ENCODE measurements at regions not wholly inside any gene's neighbourhood (a gene's known extent, or its start where the extent isn't known, plus 50 kb on each side); places are given as distances from the start of the nearest gene placed in this dataset.
"Not testable (repeated sequence)": the region's sequence is repeated elsewhere in the genome, so short reads cannot be mapped to it uniquely, and the experiment has no call there.

DNA sequence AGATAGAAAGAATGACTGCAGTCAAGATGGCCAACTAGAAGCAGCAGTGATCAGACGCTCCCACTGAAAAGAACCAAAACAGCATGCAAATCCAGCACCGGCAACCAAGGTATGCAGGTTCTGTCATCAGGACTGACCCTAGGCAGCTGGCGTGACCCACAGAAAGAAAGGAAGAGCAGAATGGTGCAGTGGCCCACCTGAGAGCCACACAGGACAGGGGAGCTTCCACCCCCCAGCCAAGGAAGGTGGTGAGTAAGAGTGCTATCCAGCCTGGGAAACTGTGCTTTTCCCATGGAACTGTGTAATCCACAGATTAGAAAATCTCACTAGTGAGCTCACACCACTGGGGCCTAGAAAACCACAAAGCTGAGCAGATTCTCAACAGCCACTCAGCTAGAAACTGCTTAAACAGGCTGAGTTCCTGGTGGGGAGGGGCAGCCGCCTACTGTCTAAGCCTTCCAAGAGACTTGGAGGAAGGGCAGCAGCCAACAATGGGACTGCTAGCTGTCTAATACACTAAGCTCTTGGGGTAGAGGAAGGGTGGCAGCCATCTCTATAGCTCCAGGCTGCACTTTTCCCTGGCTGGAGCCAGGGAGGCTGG, 127.9 kb downstream of the EVA1A start:
- no peak for DNase-seq

GRCh38 chr2:75431763-75432162, 129.0 kb downstream of the EVA1A start:
- no peak for DNase-seq

DNA sequence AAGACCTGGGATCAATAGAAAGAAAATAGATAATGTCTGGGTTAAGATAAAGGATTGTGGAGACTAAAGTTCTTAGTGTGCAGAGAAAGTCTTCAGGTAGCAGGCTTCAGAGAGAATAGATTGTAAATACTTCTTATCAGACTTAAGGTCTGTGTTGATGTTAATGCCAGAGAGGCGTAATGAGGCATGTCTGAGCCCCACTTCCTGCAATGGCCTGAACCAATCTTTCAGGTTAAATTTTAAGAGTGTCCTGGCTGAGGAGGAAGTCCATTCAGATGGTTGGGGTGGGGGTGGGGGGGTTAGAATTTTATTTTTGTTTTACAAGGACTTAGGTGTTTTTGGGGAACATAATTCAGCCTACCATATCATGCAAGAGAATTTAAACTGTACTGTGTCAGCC, 129.5 kb downstream of the EVA1A start:
- no peak for DNase-seq

DNA sequence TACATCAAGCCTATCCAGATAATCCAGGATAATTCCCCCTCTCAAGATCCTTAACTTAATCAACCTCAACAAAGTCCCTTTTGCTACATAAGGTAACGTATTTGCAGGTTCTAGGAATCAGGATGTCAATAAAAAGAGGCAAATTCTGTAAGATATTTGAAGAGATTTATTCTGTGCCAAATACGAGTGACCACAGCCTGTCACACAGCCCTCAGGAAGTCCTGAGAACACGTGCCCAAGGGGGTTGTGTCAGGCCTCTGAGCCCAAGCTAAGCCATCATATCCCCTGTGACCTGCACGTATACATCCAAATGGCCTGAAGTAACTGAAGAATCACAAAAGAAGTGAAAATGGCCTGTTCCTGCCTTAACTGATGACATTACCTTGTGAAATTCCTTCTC, 130.3 kb downstream of the EVA1A start:
- not testable (repeated sequence) for DNase-seq

DNA sequence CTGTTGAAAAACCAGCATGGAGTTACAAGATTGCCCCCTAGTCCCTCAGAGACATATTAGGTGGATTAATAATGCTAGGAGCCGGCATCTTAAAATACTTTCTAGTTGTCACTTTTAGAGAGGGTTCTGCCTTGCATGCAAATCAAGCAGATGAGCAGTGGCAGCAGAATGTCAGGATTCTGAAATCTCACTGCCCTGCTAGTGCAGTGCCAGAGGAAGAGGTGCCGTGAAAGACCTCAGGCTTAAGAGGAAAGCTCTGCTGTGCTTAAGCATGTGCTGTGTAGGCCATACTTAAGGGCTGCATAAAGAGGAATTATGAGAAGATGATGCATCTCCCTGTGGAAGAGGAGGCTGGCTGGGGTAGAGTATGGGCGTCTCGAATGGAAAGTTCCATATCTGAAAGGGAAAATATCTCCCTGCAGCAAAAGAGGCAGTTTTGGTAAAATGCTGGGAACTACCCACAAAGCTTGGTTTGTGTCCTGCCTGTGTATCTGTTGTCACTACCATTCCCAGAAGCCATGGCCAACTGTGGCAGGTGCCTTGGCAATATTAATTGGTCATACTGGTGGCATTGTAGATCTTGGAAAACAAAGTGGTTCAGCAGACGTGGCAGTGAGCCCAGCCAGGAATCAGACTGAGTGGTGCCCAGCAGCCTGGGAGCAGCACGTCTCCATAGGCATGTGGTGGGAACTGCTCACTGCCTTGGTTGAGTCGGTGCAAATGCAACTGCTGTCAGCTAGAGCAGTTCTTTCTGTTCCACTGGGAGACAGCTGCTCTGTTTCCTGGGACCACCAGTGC, 131.9 kb downstream of the EVA1A start:
- DNase-seq: no peak

DNA sequence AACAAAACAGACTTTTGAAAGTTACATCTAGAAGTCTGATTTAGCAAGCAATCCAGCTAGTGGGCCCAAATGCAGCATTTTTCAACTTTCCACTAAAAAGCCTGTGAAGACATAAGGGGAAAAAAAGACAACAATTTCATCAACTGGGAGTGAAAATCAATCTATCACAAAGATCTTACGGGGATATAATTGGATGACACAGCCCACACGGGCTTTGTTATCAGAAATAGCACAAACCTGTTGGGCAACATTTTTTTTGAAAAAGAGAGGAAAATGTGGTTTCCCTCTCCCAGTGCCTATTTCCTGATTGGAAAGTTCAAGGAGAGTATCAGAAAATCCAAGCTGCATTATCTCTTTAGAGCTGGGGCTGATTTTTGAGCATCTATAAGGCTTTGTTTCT, 132.7 kb downstream of the EVA1A start:
- no peak for DNase-seq

DNA sequence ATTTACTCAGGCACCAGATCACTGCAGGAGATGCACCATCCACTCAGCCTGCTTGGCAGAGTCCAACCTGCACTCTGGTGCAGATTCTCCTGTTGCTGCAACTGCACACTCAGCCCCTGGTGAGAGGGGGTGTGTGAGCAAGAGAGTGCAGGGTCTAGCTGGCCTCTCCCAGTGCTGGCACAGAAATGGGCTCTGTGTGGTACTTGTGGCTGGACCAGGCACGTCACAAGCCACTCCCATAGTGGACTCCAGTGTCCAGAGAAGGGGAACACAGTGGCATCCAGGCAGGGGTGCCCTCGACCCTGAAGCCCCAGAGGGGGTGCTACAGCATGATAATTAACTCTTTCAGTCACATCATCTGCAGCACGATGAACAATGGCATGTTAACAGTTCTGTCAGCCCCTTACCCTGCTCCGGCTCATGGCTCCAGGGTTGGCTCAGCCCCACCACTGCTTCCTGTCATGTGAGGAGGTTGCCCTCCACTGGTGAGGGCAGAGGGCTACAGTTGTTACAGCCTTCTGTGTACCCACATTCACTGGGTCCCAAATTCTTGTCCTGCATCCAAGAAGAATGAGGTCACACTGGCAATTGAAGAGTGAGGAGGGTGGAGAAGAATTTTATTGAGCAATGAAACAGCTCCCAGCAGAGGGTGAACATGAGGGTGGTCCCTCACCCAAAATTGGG, 135.7 kb downstream of the EVA1A start:
- no peak for DNase-seq

DNA sequence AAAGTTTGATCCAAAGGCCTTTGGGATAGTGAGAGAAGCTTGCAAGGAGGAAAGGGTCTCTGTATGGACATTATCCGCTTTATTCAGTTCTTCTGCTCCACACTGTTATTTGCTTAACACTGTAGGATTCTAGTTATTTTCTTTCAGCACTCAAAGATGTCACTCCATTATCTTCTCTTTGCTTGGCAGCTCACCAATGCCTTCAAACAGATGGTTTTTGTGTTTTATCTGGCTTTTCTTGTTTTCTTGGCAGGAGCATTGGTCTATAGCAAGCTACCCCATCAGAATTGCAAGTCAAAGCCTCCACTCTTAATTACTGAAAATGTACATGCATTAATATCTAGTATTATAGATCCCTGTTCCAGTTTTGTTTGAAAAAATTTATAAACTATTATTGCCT, 138.8 kb downstream of the EVA1A start:
- DNase-seq: no peak

GRCh38 chr2:75416420-75417342, 144.1 kb downstream of the EVA1A start:
- DNase-seq: no peak

DNA sequence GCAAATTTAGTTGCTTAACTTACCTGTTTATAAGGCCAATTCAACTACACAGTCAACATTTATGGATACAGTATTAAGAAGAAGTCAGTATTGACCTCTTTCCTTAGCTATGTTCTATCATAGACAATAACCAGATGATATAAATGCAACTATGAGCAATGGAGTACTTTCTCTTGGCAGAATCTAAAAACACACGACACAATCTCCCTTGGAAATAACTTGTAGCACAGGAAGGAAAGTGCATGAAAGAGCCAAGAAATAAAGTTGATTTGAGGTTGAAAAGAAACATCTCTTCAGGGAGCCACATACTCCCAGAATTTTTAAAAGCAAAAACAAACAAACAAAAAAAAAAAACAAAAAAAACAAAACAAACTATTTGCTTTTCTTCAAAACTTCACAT, 145.0 kb downstream of the EVA1A start:
- no peak for DNase-seq

- DNase-seq: no peak
These were observed 145.6 kb downstream of the EVA1A start for GRCh38 chr2:75415111-75415626.

- DNase-seq: no peak
These were observed 149.2 kb downstream of the EVA1A start for GRCh38 chr2:75411574-75411973.

GRCh38 chr2:75410702-75411101, 150.0 kb downstream of the EVA1A start:
- DNase-seq: no peak

DNA sequence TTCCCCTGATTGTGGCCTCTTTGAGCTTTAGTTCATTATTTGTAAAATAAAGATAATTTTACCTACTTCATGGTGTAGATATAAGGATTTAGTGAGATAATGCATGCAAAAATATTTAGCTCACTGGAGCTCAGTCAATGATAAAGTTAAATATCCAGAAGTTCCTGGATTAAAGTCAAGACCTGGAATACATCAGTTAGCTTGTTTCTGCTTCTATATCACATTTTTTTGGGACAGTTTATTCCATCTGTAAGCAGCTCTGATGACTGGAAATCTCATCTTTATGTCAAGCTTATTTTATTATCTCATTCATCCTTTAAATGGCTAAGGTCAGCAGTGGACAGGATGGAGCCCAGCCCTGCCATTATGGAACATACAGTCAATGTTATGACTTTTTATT, 152.0 kb downstream of the EVA1A start:
- no peak for DNase-seq

DNA sequence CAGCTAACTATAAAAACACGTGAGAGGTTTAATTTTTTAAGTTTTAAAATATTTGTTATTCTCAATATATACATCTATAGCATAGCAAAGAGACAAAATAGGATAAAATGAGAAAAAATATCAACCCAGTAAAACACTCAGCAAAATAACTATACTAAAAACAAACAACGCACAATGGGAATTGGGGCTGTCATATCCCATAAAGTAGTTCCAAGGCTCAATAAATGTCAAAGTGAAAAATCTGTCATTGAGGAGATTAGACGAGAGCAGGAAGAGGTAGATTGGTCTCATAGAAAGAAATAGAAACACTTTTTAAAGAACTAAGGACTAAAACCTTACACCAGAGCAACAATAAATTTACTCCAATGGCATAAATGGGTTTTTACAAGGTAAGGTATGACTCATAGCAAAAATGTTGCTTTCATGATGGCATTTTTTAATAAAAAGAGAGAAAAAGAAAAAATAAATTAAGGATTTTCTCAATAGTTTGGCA, 153.7 kb downstream of the EVA1A start:
- DNase-seq: no peak

GRCh38 chr2:75406131-75406581, 154.6 kb downstream of the EVA1A start:
- DNase-seq: no peak

DNA sequence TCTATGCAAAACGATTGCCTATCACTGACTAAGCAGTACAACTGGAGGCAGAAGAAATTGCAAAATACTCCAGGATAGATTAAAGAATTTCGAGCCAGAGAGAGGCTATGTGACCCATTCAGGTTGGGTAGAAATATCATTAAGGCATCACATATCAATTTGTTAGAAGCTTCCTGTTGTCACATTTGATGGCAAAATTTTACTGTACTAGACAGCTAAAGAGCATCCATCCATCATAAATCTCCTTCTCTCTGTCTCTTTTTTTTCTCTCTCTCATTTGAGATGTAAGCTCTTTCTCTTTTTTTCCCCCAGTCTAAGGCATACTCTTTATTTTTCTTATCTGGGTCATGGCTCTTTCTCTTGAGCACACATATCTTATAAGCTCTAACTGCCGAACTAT, 155.7 kb downstream of the EVA1A start:
- DNase-seq: no peak

- no peak for DNase-seq
These were observed 156.7 kb downstream of the EVA1A start for GRCh38 chr2:75403991-75404428.

GRCh38 chr2:75396314-75396713, 164.4 kb downstream of the EVA1A start:
- DNase-seq: no peak

DNA sequence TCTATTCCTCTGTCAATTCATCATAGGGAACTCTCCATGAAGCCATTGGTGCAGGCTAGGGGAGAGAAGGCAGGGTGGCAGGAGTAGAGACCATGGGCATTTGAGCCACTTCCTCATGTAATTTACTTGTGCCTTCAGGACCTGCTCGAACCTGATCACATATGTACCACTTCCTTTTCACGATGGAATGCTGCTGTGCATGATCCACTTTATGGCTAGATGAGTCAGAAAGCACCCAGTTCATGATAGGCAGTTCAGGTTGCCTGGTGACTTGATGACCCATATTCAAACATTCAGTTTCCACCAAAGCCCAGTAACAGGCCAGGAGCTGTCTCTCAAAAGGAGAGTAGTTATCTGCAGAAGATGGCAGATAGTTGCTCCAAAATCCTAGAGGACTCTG, 166.0 kb downstream of the EVA1A start:
- not testable (repeated sequence) for DNase-seq

- no peak for DNase-seq
These were observed 170.6 kb downstream of the EVA1A start for GRCh38 chr2:75390169-75390568.

DNA sequence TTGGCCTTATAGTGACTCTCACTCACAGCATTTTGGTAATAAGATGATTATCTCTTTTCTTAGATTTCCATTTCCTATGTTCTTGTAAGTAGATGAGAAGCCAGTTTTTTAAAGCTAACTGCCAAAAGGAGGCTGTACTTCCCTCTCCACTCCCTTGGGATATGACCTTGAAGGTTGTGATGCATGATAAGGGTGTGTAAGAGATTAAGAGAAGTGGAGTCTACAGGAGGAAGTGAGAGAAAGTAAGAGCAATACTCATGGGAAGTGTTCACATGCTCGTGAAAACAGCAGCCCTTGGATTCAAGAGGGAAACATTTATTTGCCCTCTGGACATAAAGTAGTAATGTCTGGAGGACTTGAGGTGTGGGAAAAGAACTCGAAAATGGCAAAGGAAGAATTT, 171.5 kb downstream of the EVA1A start:
- no peak for DNase-seq

DNA sequence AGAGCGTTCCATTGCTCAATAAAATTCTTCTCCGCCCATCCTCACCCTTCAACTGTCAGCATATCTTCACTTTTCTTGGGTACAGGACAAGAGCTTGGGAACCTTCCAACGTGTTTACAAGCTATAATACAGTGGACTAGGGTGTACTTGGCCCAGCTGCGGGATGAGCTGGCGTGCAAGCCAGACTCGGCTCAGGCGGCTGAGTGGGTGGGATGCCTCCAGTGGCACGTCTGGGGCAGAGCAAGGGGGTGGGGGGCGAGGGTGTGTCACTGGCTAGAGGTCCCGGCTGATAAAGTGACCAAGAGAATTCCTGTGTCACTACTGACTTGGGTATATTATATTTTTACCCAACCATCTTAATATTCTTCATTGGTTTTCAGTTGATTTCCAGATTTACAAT, 179.7 kb downstream of the EVA1A start:
- DNase-seq: no peak
